ENCODE measurements at regions not wholly inside any gene's neighbourhood (a gene's known extent, or its start where the extent isn't known, plus 50 kb on each side); places are given as distances from the start of the nearest gene placed in this dataset.

DNA sequence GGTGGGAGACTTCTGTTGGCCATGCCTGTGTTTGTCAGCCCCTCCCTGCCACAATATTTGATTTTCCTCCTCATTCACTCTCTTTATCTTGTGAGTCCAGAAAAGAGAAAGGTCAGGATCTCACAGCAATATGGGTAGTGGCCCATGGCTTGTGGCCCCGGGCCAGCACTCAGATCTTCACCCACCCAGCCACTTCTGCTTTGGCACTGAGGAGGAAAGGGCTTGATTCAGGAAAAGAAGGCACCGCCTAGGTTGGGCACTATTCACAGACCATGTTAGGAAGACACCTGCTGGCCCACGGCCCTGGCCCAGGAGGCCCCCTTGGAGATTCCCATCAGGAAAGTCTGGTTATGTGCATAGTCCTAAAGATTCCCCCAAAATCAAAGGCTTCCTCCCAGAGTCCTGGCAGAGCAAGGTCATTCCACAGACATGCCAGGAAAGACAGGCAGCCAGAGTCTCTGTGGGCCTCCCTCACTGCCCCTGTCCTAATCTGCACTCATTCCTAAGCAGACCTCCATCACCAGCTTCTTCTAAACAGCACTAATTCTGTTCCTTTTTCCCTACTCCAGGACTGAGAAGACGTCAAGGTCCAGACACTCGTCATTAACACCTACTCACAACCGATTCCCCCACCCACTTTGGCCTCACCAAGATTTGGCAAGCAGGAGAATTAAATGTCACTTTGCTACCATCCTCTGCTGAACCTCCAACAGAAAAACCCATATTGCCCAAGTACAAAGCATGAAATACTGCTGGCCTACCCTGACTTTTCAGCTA, 179.3 kb downstream of the DEPDC1B start:
- no peak for DNase-seq (ENCODE audit: low read depth)
- no peaks in the 10 kb centered on the region for H3K27me3 ChIP-seq (ENCODE audit: control insufficient read depth, insufficient read depth, low read length)
- no peaks in the 10 kb centered on the region for H3K36me3 ChIP-seq (ENCODE audit: control insufficient read depth, insufficient read depth, low read length)
- TF ChIP-seq, protein P1, sequence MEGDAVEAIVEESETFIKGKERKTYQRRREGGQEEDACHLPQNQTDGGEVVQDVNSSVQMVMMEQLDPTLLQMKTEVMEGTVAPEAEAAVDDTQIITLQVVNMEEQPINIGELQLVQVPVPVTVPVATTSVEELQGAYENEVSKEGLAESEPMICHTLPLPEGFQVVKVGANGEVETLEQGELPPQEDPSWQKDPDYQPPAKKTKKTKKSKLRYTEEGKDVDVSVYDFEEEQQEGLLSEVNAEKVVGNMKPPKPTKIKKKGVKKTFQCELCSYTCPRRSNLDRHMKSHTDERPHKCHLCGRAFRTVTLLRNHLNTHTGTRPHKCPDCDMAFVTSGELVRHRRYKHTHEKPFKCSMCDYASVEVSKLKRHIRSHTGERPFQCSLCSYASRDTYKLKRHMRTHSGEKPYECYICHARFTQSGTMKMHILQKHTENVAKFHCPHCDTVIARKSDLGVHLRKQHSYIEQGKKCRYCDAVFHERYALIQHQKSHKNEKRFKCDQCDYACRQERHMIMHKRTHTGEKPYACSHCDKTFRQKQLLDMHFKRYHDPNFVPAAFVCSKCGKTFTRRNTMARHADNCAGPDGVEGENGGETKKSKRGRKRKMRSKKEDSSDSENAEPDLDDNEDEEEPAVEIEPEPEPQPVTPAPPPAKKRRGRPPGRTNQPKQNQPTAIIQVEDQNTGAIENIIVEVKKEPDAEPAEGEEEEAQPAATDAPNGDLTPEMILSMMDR (IDR thresholded peaks at IDR 0.05; ENCODE audit: insufficient read depth, low read length, poor library complexity, severe bottlenecking): no peak
- H3K4me3 ChIP-seq (ENCODE audit: low read depth, low read length): no peak overlapping the region

DNA sequence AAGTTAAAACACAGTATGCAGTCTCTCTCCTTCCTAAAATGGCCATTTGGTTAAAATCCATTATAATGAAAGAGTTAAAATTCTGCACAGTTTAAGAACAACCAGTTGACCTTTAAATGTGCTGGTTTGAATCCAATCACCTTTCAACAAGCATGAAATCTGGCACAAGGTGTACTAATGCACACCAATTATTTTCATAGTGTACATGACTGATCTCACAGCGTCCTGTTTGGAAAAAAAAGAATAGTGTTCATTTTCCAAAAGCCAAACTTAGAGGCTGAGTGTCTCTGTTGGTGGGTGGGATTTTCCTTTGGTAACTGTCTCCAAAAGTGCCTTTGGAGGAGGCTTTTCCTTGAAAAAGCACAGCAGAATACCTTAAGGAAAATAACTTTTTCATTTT, 180.6 kb downstream of the DEPDC1B start:
- TF ChIP-seq, protein P1 (IDR thresholded peaks at IDR 0.05; ENCODE audit: insufficient read depth, low read length, poor library complexity, severe bottlenecking): no peak
- Histone ChIP-seq H3K27me3 (ENCODE audit: control insufficient read depth, insufficient read depth, low read length) (no peaks in the 10 kb centered on the region), H3K36me3 (ENCODE audit: control insufficient read depth, insufficient read depth, low read length) (no peaks in the 10 kb centered on the region), H3K4me3 (ENCODE audit: low read depth, low read length) (no peak overlapping the region)
- no peak for DNase-seq (ENCODE audit: low read depth)

DNA sequence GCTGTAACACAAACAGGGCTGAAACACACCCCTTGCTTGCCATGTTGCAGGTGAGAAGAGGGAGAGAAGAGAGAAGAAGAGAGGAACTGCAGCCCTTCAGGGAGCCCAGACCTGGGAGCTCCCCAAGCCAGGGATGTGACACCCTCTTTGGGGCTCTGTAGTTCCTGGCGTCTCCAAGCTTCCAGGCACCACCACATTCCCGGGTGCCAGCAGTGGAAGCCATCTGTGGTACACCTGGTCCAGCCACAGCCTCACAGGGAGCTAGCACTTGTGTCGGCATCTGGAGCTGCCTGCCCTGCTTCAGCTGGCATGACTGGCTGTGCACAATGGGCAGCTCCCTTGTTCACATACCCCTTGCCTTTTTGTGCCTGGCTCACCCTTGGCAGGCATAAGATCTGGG, 182.1 kb downstream of the DEPDC1B start:
- no peaks in the 10 kb centered on the region for H3K36me3 ChIP-seq (ENCODE audit: control insufficient read depth, insufficient read depth, low read length)
- DNase-seq (ENCODE audit: low read depth): no peak
- H3K27me3 ChIP-seq (ENCODE audit: control insufficient read depth, insufficient read depth, low read length): no peaks in the 10 kb centered on the region
- H3K4me3 ChIP-seq (ENCODE audit: low read depth, low read length): no peak overlapping the region
- TF ChIP-seq, protein P1 (IDR thresholded peaks at IDR 0.05; ENCODE audit: insufficient read depth, low read length, poor library complexity, severe bottlenecking): no peak

DNA sequence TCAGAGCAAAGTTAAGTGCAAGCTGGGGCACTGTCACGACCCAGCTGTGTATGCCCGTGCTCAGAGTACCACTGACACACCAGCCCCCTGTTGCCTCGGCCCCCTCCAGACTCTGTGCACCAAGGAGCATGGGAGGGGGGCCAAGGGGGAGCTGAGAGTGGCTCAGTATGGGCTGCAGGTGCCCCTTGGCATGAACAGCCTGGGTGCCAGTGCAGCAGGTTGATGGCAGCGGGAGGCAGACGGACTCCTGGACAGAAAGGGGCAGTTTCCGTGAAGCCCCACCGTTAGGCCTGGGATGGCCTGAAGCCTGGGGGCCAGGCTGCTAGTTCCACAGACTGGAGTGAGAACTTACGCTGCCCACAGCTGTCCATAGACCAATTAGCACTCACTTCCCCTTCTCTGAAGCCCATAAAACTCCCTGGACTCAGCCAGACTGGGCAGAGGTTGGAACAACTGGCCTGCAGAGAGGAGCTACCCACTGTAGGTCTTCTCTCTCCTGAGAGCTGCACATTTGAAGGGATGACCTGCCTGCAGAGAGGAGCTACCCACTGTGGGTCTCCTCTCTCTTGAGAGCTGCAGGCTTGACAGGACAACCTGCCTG, 182.8 kb downstream of the DEPDC1B start:
- TF ChIP-seq, protein P1 (IDR thresholded peaks at IDR 0.05; ENCODE audit: insufficient read depth, low read length, poor library complexity, severe bottlenecking): no peak
- no peak for DNase-seq (ENCODE audit: low read depth)
- no peak overlapping the region for H3K4me3 ChIP-seq (ENCODE audit: low read depth, low read length)
- no peaks in the 10 kb centered on the region for H3K36me3 ChIP-seq (ENCODE audit: control insufficient read depth, insufficient read depth, low read length)
- no peaks in the 10 kb centered on the region for H3K27me3 ChIP-seq (ENCODE audit: control insufficient read depth, insufficient read depth, low read length)

DNA sequence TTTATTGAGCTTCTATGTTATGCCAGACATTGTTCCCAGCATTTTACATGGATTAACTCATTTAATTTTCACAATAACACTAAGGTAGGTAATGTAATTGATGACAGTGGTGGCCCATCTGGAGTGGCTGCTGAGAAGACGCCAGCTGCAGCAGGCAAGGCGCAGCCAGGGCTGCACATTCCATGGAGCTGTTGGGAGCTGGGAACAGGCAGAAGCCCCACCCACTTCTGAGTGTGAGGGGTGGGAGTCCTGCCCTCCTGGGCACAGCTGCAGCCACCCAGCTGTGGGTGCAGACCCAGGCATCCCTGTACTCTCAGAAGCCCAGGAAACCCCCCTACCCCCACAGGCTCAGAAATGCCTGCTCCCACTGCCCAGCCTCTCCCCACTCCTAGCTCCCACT, 183.3 kb downstream of the DEPDC1B start:
- no peak overlapping the region for H3K4me3 ChIP-seq (ENCODE audit: low read depth, low read length)
- TF ChIP-seq, protein P1 (IDR thresholded peaks at IDR 0.05; ENCODE audit: insufficient read depth, low read length, poor library complexity, severe bottlenecking): no peak
- H3K36me3 ChIP-seq (ENCODE audit: control insufficient read depth, insufficient read depth, low read length): no peaks in the 10 kb centered on the region
- DNase-seq (ENCODE audit: low read depth): no peak
- H3K27me3 ChIP-seq (ENCODE audit: control insufficient read depth, insufficient read depth, low read length): no peaks in the 10 kb centered on the region

Measured in kidney epithelial cell (primary cell).